ENCODE measurements at regions not wholly inside any gene's neighbourhood (a gene's known extent, or its start where the extent isn't known, plus 50 kb on each side); places are given as distances from the start of the nearest gene placed in this dataset.
"Not testable (repeated sequence)": the region's sequence is repeated elsewhere in the genome, so short reads cannot be mapped to it uniquely, and the experiment has no call there.

DNA sequence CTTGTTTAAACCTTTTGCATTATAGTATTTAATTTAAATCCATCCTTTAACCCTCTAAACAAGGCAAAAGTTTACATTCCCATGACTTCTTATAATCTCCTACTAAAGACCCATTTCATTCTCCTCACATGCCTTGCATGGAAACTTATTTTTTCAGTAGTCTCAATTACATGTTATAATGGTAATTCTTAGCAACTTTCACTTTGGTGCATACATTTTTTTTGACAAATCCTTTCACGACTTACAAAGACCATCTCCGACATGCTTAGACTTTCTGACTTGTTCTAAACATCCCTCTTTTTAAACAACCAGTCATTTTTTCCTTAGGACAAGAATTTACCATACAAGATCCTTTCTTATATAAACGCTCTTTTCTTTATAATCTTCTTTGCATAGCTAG is 615.4 kb upstream of the GBE1 start:
- DNase-seq = no peak

DNA sequence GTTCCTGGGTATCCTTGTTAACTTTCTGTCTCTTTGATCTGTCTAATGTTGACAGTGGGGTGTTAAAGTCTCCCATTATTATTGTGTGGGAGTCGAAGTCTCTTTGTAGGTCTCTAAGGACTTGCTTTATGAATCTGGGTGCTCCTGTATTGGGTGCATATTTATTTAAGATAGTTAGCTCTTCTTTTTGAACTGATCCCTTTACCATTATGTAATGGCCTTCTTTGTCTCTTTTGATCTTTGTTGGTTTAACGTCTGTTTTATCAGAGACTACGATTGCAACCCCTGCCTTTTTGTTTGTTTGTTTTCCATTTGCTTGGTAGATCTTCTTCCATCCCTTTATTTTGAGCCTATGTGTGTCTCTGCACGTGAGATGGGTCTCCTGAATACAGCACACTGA is 612.4 kb upstream of the GBE1 start:
- not testable (repeated sequence) for DNase-seq

DNA sequence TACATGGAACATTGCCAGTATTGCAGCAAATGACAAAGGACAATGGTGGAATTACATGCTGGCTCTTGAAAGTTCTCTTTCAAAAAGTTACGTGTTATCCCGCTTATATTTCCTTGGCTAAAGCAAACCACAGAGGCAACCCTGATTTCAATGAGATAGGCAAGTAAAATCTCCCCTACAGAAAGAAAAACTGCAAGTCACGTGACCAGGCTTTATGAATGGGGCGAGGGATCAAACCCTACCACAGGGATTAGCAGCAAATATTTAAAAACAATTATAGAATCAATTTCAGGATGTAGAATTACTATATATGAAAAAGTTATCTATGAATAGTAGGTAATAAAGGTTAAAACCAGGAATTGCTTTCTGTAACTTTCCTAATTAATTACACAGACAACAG is 603.4 kb upstream of the GBE1 start:
- DNase-seq = no peak

DNA sequence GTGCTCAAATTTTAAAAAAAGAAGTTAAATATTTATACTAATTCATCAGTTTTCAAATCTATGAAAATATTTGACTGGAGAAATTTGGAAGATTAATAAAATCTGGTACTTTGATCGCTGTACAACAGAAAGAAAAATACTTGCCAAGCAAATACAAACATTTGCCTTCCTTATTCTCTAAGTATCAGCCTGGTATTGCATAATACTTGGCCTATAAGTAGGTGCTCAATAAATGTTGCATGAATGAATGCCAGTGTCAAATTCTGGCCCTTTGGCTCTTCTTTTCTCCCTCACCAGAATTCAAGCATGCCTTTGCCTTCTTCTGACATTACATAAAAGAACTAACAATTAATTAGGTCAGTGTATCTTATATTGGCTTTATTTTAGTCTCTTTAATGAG is 601.7 kb upstream of the GBE1 start:
- DNase-seq = no peak

DNA sequence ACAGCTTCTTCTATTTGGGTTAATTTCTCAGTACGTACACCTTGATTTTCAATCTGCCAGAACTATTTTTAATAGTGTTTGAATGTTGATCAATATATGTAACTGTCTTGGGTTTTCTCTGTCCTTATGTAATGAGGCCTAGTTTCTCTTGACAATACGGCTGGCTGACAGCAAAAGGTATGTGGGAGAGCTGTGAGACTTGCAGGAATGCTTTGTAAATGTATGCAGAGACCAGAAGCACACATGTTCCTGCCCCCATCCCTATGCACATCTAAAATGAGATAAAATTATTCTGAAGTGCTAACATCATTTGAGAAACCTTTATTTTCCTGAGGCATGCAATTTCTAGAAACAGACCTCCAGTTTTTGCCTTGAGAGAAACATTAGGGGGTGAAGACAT is 593.8 kb upstream of the GBE1 start:
- no peak for DNase-seq

DNA sequence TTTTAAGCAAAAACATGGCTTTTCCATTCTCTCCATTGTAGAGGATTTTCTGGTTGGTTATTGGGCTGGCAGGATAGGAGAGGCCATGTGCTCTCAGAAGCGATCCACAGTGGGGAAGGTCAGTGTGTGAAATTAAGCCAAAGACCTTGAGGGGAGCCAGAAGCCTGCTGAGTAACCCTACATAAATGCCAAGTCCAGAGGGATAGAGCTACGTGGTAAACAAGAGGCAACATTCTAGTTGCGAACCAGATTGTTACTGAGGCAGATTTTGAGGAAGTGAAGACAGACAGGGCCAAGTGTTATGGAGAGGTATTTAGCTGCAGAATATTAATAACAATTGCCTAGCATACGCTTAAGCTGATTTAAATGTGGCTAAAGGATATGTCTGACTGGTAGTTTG is 592.8 kb upstream of the GBE1 start:
- DNase-seq = peak; percentile 57 to 80

DNA sequence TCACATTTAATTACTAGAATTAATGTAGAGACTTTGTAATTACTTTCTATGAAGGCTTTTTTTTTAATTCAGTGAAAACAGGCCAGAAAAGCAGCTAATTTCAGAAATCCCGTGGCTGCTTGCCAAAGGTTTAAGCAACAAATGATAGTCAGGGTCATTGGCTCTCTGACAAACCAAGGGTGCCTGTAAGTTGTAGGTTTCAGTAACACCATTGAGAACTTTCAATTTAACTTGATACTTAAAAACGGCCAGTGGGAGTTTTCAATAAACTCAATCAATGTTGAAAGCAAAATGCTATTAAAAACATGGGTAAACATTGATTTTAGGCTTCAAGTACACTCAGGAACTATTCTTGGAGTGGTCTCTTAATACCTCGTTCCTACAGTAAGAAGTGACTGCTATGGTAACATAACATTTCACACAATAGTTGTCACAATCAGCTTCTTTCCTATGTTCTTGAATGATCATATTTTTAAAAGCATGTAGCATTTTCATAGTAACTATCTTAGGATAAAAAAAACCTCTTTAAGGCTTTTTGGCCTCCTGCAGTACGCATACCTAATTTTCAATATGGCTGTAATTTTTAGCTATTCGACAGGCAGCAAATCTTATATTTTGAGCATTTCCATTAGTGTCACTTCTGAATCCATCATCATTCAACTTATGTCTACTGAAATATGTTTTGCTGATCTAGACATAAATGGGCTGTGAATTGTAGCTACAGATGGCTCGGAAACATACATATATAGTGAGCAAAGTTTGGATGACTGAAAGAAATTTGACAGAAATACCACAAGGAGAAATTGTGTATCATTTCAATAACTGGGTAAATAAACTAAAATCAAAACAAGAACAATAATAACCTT is 592.1 kb upstream of the GBE1 start:
- peak in 1 of 2 experiments; percentile 3 for DNase-seq

DNA sequence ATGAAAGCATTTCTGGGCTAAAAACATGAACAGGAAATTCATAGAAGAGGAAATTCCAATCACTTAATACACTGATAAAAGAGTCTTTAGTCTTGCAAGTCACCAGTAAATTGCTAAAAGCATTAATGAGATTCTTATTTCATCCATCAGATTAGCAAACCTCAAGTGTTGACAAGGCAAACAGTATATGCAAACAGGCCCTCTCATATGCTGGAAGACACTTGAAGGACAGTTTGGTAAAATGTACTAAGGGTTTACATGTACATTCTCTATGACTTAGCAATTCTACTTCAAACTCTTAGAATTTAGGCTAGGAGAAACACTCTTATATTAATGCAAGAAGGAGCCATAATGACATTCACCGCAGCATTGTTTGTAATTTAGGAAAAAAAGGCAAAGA is 586.1 kb upstream of the GBE1 start:
- DNase-seq = no peak

DNA sequence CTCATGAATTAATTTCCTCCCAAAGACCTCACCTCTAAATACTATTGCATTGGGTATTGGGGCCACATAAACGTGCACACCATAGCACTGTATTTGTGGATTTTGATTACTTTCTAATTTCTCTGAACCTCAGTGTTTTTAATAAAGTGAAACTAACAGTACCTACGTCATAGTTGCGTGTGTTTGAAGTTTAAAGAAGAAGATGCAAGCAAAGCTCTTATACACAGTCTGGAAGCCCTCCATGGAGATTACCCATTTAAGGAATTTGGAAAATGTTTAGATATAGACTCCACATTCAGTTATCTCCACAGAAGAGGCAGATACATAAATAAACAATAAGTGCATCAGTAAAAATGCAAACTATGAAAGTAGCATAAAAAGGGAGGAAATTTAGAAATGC is 581.1 kb upstream of the GBE1 start:
- DNase-seq = no peak

DNA sequence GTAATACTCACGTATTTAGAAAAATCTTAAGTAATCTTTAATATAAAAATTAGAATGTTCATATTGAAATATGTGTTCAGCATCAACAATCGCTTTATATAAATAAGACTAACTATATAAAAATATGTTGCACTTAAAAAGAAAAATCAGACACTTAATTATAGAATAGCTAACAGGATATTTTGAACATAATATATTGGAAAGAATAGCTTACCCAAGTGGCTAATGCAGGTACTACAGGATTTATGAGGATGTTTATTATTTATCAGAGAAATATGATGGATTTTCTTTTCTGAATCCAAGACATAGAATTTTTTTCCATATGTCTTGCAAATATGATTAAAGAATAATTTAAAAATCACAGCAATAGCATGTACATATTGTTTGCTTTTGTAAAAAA is 567.9 kb upstream of the GBE1 start:
- DNase-seq = no peak

DNA sequence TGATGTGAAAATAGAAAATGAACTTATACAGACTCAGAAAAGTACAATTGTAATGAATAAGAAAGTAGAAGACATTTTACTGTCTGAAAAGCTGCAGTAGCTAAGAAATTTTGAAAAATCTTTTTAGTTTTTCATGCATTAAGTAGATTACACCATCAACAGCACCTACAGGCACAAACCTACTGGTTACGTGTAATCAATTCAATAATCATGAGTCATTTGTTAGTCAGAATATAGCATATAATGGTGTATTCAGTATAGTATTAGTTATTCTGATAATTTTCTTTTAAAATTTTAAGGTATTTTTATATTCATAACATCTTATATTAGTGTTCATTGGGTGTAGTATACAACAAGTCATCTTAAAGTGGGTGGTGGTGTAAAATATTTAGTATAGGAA is 550.5 kb upstream of the GBE1 start:
- DNase-seq = no peak

DNA sequence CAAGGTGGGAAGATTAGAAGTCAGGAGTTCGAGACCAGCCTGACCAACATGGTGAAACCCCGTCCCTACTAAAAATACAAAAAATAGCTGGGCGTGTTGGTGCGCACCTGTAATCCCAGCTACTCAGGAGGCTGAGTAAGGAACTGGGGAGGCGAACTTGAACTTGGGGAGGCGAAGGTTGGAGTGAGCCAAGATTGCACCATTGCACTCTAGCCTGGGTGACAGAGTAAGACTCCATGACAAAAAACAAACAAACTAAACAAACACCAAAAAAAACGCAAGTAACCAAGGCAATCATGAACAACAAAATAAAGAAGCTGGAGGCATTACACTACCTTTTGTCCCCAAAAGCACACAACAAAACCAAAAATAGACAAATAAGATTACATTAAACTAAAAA is 547.3 kb upstream of the GBE1 start:
- no peak for DNase-seq

DNA sequence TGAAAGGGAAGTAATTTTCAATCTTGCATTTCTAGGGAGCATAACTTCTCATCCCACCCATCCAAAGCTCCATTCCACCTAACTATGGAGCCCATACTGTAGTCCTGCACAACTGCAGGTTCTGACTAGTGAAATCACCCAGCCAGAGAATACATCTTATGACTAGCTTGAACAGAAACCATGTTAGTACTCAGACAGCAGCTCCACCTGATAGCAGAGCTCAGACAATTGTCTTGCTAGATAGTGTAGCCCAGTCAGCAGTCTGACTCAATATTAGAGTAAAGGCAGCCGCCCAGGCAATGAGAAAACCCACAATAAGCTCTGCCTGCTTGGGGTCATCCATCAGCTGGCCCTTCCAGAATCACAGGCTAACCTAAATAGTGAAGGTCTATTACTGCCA is 544.7 kb upstream of the GBE1 start:
- DNase-seq = no peak

DNA sequence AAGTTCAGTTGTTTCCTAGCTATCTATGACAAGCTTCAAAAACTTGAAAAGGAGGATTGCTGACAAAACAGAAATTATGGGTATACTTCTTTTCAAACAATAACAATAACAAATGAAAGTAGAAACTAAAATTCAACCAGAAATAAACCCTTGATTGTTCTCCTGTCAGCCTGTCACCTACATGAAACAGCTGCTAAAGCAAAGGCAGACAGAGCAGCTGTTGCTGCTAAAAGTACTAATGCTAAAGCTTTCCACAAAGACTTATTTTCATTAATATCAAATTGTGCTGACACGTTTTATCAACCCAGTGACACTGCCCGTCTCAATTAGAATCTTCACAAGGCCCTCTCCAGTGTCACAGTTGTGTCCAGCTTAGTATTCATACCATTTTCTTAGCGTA is 533.2 kb upstream of the GBE1 start:
- no peak for DNase-seq

DNA sequence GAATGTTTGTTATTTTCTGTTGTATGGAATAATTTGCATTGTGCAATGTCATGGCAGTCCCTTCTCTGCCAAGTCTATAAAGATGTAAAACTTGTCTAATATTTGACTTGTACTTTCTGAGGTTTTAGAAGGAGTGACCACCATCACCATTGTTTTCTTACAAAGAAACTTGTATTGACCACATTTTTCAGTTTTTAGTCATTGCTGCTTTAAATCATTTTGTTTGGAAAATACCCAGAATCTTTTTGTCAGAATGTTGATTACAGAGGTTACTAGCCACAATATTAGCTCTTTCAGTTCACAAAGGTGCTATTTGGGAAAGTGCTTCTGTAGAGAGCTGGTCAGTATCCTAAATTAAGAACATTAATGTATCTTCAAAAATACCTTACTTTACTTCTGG is 532.4 kb upstream of the GBE1 start:
- no peak for DNase-seq

DNA sequence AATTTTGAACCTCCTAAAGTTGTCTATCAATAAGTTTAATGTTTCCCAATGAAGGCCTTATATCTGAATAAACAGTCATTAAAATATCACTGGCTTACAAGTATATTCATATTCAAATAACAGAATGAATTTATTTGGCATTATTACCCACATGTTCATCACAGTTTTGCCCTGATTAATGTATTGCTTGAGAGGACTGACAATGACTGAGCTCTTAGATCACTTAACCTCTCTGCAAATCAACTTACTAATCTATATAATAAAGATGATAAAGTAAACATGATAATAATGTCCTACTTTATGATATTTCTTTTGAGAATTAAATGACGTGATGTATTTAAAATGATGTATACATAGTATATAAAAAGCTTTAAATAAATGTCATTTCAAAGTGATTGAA is 532.0 kb upstream of the GBE1 start:
- no peak for DNase-seq

DNA sequence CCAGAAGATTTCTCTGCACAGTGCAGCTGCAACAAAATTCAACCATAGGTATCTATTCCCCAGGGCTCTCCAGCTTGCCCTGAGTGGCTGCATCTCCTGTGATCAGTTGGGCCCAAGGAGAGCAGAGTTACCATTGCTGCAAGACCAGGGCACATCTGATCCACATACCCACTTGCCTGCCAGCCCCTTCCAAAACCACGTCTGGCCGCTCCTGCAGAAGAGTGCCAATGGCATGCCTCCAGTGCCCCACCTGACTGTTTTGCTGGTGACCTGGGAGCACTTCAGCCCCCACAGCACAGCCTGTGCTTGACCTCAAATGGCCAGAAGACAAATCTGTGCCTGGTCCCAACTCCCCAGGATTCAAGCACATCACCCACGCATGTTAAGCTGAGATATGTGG is 526.1 kb upstream of the GBE1 start:
- DNase-seq = no peak

DNA sequence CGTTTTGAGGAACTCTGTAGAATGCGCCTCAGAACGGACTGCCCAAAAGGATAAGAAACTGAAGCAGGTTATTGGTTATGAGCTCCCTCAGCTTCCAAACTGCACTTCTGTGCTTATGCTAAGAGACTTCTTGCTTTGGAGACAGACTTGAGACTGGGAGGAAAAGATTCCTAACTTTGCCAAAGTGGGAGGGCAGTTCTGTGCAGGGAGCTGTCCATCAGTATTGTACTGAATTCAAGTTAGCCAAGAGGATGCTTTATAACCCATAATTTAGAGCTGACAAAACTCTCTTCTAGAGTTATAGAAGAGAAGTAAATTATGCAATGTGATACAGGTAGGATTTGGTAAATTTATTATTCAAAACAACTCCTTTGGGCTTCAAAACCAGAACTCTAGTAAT is 519.8 kb upstream of the GBE1 start:
- no peak for DNase-seq

DNA sequence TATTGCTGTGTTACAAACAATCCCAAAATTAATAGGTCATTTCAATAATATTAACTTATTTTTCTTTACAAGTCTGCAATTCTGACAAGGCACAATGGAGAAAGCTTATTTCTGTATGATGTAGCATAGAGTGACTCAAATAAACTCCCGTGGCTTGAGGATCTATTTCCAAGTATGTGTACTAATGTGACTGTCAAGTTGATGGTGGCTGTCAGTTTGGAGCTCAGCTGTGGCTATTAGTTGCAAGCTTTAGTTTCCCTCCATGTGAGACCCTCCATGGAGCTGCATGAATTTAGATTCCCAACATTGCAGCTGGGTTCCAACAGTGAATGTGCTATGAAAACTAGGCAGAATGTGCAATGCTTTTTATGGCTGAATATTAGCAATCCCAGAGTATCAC is 515.5 kb upstream of the GBE1 start:
- no peak for DNase-seq

DNA sequence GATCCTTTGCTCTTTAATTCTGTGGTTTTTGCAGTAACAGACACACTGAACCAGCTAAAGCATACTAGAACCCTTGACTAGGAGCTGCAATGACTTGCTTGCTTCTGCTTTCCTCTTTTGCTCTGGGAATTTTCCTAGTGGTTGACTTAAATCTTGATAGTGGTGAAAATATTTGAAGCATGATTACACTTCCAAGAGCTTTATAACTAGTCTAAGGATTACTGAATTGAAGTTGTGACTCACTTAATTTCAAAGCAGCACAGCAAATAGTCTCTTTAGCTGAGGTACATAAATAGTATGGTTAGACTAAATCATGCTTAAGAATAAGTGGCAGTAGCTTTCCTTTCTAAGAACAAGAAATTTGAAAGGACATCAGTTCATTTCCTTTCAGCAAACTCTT is 513.5 kb upstream of the GBE1 start:
- DNase-seq = no peak

DNA sequence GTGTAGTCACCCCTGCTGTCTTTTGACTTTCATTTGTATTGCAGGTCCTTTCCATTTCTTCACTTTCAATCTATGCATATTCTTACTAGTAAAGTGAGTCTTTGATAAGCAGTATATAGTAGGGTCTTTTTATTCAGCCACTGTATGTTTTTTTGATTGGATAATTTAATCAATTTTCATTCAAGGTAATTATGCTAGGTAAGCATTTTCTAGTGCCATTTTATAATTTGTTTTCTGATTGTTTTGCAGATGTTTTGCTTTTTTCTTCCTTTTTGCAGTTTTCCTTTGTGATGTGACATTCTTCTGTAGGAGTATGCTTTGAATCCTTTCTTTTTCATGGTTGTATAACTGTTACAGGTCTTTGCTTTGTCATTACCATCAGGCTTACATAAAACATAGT is 504.3 kb upstream of the GBE1 start:
- no peak for DNase-seq

DNA sequence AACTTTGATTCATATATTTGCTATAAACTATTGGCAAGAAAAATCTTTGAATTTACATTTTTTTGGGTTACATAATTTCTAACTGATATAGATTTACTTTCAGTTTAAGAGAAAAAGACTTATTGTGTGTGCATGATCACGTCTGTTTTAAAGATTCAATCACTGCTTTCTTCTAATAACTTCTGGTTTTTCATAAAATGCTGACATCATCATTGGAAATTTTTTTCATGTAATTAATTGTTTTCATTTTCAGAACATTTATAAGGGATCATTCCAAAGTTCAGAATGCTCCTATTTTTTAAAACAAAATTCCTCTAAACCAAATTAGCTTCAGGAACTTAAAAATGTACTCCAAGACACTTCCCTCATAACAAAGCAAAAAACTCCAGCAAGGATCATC is 500.7 kb upstream of the GBE1 start:
- no peak for DNase-seq

DNA sequence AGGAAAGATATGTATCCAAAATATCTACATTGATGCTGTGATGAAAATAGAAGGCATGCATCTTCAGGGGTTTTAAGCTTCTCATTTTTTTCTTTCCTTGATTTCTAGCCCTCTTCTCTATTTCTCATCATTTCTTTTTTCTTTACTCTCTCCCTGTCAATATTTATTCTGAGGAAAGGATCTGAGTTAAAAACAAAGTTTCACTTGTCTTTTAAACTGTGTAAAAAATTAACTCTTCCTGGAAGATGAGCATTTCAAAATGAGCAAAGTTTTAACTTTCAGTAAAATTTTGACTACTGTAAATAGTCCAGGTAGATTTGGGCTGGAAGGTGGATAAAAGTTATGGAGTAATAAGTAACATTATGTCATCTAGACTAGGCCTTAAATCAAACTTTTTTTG is 500.2 kb upstream of the GBE1 start:
- DNase-seq = no peak

DNA sequence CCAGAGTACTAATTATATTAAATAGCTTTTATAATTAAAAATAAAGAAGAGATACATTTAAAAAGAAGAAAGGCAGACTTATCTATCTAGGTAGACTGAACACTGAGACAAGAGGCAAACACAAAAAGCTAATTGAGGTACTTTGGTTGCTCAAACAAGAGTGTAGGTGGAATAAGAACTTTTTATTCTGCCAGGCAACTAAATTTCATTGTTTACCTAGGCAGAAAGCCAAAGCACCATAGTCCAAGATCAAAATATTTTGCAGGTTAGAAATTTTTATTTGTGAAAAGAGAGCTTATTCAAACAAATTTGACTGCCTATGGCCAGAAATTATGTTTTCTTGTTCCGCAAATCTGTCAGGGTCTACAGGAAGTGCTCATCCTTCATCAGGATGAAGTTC is 499.6 kb upstream of the GBE1 start:
- DNase-seq = no peak

DNA sequence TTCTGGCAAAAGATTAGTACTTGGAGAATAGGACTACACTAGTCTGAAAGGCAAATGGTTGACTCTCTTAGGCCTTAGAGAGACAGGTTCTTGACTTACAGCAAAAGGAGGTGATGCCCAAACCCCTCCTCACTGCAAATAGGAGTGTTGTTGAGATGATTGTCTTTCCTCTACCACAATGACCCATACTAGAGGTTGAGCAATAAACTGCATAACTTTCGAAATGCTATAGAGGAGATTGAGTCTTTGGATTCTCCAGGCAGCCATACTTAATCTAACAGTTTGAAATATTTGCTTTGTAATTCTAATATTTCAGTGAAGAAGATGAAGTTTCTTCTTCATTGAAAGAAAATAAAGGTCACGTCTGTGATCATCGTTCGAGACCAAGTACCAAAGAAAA is 498.5 kb upstream of the GBE1 start:
- DNase-seq = no peak
